ENCODE measurements at regions not wholly inside any gene's neighbourhood (a gene's known extent, or its start where the extent isn't known, plus 50 kb on each side); places are given as distances from the start of the nearest gene placed in this dataset.
"Not testable (repeated sequence)": the region's sequence is repeated elsewhere in the genome, so short reads cannot be mapped to it uniquely, and the experiment has no call there.

DNA sequence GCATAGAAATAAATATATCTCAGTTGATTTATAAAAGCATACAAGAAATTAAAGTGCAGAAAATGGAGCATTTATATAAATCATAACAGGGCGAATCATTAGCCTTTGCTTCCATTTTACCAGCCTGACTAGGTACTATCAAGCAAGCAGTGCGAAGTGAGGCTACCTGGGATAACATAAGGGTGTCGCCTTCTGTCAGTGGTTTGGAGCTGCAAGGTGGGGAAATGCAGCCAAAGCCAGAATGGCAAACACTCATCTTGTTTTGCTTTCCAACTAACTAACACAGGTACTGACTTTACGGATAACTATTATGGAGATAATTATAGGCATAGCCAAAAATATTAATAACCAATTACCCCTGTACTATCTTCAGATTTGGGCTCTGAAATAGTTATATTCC is 1459.8 kb downstream of the RAPGEF2 start:
- Histone ChIP-seq H3K27me3 (no peaks in the 10 kb centered on the region), H3K36me3 (no peaks in the 10 kb centered on the region), H3K4me3 (no peak overlapping the region), H3K27ac (no peak overlapping the region), H3K4me1 (no peaks in the 10 kb centered on the region), H3K9me3 (no peaks in the 10 kb centered on the region)
- intact Hi-C loops (cut with DNase I): no loop called here
- DNase-seq: no peak
- no peak for TF ChIP-seq EP300 (IDR thresholded peaks at IDR 0.05)
- 87 to 88% methylated on average over 4 of the region's 4 CpGs for WGBS, 2 donors

DNA sequence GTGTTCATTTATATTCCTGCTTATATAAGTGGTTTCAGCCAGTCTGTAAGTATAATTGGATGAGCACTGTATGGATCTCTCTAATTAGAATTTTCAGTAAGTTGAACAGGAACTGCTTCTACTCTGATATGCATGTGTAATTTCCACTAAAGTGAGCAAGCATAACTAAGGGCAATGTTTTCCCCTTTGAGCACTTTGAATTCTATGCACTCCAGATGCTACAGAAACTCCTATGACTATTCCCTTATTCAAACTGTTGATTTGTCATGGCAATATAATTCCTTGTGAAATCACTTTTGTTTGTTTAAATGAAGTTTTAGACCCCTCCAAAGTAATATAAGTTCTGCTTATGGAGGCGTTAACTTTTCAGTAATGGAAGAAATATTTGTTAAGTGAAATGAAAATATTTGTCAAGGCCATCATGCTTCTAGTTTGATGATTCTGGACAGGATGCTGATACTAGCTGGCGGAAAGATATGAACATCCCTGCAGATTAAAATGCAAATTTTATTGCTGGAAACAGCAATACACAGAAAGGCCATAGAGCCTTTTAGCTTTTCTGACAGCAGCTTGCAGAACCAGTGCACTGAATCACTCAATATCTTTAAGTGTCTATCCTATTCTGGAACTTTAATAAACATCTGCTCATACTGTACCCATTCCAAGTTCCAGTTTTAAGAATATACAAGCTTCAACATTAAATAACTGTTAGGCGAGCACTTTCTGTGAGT is 1460.8 kb downstream of the RAPGEF2 start:
- Histone ChIP-seq H3K36me3 (no peaks in the 10 kb centered on the region), H3K9me3 (no peaks in the 10 kb centered on the region), H3K4me1 (no peaks in the 10 kb centered on the region), H3K4me3 (no peak overlapping the region), H3K27ac (no peak overlapping the region), H3K27me3 (no peaks in the 10 kb centered on the region)
- no peak for DNase-seq
- TF ChIP-seq EP300 (IDR thresholded peaks at IDR 0.05): no peak
- no peak for TF ChIP-seq POLR2A (IDR thresholded peaks at IDR 0.05)
- TF ChIP-seq, protein P1, sequence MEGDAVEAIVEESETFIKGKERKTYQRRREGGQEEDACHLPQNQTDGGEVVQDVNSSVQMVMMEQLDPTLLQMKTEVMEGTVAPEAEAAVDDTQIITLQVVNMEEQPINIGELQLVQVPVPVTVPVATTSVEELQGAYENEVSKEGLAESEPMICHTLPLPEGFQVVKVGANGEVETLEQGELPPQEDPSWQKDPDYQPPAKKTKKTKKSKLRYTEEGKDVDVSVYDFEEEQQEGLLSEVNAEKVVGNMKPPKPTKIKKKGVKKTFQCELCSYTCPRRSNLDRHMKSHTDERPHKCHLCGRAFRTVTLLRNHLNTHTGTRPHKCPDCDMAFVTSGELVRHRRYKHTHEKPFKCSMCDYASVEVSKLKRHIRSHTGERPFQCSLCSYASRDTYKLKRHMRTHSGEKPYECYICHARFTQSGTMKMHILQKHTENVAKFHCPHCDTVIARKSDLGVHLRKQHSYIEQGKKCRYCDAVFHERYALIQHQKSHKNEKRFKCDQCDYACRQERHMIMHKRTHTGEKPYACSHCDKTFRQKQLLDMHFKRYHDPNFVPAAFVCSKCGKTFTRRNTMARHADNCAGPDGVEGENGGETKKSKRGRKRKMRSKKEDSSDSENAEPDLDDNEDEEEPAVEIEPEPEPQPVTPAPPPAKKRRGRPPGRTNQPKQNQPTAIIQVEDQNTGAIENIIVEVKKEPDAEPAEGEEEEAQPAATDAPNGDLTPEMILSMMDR (IDR thresholded peaks at IDR 0.05): no peak
- intact Hi-C loops (cut with DNase I): no loop called here
- WGBS, 2 donors: 43 to 67% methylated on average over 3 of the region's 3 CpGs

DNA sequence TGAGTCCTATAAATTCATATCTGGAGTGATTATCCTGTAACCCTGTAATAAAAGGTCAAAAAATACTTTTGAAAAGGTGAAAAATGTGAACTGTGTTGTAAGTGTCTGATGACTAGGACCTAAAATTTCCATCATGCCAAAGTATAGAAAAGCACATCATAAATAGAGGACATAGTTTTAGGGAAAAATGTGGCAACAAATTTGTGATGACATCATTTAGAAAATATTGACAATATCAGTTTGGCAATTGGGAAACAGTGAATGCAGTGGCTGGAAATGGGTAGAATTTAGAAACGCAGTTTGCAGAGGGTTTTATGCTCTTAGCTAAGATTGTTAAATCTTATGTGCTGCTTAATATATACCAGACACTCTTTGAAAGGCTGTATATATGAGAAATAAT is 1464.8 kb downstream of the RAPGEF2 start:
- intact Hi-C loops (cut with DNase I): no loop called here
- no peaks in the 10 kb centered on the region for H3K4me1 ChIP-seq
- no peak for DNase-seq
- no peaks in the 10 kb centered on the region for H3K9me3 ChIP-seq
- H3K27ac ChIP-seq: no peak overlapping the region
- H3K4me3 ChIP-seq: no peak overlapping the region
- no peak for TF ChIP-seq POLR2A (IDR thresholded peaks at IDR 0.05)
- TF ChIP-seq POLR2AphosphoS5 (IDR thresholded peaks at IDR 0.05): no peak
- TF ChIP-seq, protein P1 (IDR thresholded peaks at IDR 0.05): no peak
- no peak for TF ChIP-seq EP300 (IDR thresholded peaks at IDR 0.05)
- no peaks in the 10 kb centered on the region for H3K36me3 ChIP-seq
- H3K27me3 ChIP-seq: no peaks in the 10 kb centered on the region
- WGBS, 2 donors: 91 to 93% methylated on average over 1 of the region's 1 CpG

DNA sequence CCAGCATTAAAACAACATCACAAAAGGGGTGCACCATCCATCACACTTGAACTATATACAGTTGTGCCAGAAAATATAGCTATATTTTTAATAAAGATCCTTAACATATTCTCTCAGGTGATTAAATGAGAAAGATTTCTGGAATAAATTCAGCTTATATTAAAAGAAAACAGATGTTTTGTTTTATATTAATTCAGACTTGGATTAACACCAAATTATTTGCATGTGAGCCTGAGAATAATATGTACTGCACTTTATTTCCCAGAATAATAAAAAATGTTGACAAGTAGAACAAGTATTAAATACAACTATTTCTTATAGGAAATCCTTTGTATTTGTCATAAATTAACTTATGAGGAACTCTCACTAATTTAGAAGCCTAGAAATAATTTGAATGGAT is 1467.4 kb downstream of the RAPGEF2 start:
- no peak for DNase-seq
- no peaks in the 10 kb centered on the region for H3K4me1 ChIP-seq
- no peaks in the 10 kb centered on the region for H3K27me3 ChIP-seq
- intact Hi-C loops (cut with DNase I): no loop called here
- no peak overlapping the region for H3K4me3 ChIP-seq
- no peaks in the 10 kb centered on the region for H3K36me3 ChIP-seq
- TF ChIP-seq, protein P1 (IDR thresholded peaks at IDR 0.05): no peak
- TF ChIP-seq POLR2A (IDR thresholded peaks at IDR 0.05) (no peak), POLR2AphosphoS5 (IDR thresholded peaks at IDR 0.05) (no peak), EP300 (IDR thresholded peaks at IDR 0.05) (no peak)
- no peaks in the 10 kb centered on the region for H3K9me3 ChIP-seq
- no peak overlapping the region for H3K27ac ChIP-seq

DNA sequence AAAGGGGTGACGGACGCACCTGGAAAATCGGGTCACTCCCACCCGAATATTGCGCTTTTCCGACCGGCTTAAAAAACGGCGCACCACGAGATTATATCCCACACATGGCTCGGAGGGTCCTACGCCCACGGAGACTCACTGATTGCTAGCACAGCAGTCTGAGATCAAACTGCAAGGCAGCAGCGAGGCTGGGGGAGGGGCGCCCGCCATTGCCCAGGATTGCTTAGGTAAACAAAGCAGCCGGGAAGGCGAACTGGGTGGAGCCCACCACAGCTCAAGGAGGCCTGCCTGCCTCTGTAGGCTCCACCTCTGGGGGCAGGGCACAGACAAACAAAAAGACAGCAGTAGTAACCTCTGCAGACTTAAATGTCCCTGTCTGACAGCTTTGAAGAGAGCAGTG is 1471.4 kb downstream of the RAPGEF2 start:
- H3K4me1 ChIP-seq; H3K9me3 ChIP-seq; intact Hi-C loops (cut with DNase I); H3K27me3 ChIP-seq; H3K4me3 ChIP-seq; DNase-seq; H3K27ac ChIP-seq; H3K36me3 ChIP-seq: not testable (repeated sequence)
- 81 to 88% methylated on average over 18 of the region's 18 CpGs for WGBS, 2 donors

DNA sequence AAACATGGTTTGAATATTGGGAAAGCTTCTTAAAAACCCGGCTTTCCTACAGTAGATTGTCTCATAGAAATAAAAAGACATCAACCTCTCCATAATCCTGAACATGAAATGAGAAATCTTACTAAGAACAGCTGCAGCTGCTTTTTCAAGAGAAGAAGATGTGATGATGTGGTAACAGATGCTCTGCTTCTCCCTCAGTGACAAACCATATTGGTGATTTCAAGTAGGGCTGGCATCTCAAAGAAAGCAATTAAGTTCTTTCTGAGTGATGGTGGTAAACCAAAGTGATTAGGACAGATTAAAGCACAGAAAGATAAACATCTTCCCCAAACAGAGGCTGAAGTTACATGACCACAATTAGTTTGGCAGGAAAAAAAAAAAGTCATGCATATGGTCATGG is 1477.7 kb downstream of the RAPGEF2 start:
- WGBS, 2 donors: 72 to 78% methylated on average over 1 of the region's 1 CpG
- Histone ChIP-seq H3K9me3 (no peaks in the 10 kb centered on the region), H3K36me3 (no peaks in the 10 kb centered on the region), H3K27ac (no peak overlapping the region), H3K27me3 (no peaks in the 10 kb centered on the region), H3K4me3 (no peak overlapping the region), H3K4me1 (no peaks in the 10 kb centered on the region)
- DNase-seq: no peak
- intact Hi-C loops (cut with DNase I): no loop called here
- TF ChIP-seq POLR2AphosphoS5 (IDR thresholded peaks at IDR 0.05): no peak

Data from sigmoid colon (tissue), 6 donors.